H1 (cell line): ENCODE measurements at regions not wholly inside any gene's neighbourhood (a gene's known extent, or its start where the extent isn't known, plus 50 kb on each side); places are given as distances from the start of the nearest gene placed in this dataset.

Experiments
- CTCF ChIA-PET: fragments of 300-600 bp; sonication (Branson Sonifier 250); formaldehyde crosslinking; loops from one replicate; lab custom pipeline; 2021; ENCODE audit not compliant: partially characterized antibody; lab: Charles Lee
- POLR2A ChIA-PET: fragments of 300-600 bp; sonication (Branson Sonifier 250); formaldehyde crosslinking; loops from one replicate; lab custom pipeline; 2021; ENCODE audit warnings: inconsistent platforms; ENCODE audit not compliant: partially characterized antibody; lab: Charles Lee
- DNase-seq, 2 experiments: peaks; one replicate each; pipeline versions ENCODE4 v3.0.0 to v3.0.0-alpha.2; 2010 to 2022; ENCODE audit warnings: low spot score in 2 of 2, low read depth in 1 of 2, mixed read lengths in 1 of 2
- FAIRE-seq: peaks from 2 replicates; lab custom pipeline; 2011; peaks lifted over from hg19 to GRCh38; lab: Jason Lieb, UNC
- H2AFZ ChIP-seq: 2 replicates; pipeline ENCODE4 v1.8.1; 2012; ENCODE audit warnings: low read length, inconsistent platforms
- H2AK5ac ChIP-seq: 2 replicates; pipeline ENCODE4 v1.6.1; 2013; ENCODE audit warnings: low read depth, low read length
- H2BK120ac ChIP-seq: replicated peaks from 2 replicates; pipeline ENCODE3; 2013; ENCODE audit warnings: low read depth, low read length, inconsistent platforms
- H2BK12ac ChIP-seq: 2 replicates; pipeline ENCODE4 v1.6.1; 2013; ENCODE audit warnings: low read depth, low read length
- H2BK15ac ChIP-seq: 2 replicates; pipeline ENCODE4 v1.6.1; 2013; ENCODE audit warnings: low read length
- H2BK20ac ChIP-seq: 2 replicates; pipeline ENCODE4 v1.6.1; 2013; ENCODE audit warnings: low read length
- H2BK5ac ChIP-seq: 2 replicates; pipeline ENCODE4 v1.6.1; 2013; ENCODE audit warnings: low read depth, low read length
- H3K14ac ChIP-seq: 2 replicates; pipeline ENCODE4 v1.6.1; 2013; ENCODE audit warnings: inconsistent platforms; ENCODE audit not compliant: insufficient read length
- H3K18ac ChIP-seq: 2 replicates; pipeline ENCODE4 v1.6.1; 2013; ENCODE audit warnings: low read length; ENCODE audit errors: extremely low read depth
- H3K23ac ChIP-seq: 2 replicates; pipeline ENCODE4 v1.6.1; 2013; ENCODE audit warnings: inconsistent platforms; ENCODE audit not compliant: insufficient read length
- H3K23me2 ChIP-seq: 2 replicates; pipeline ENCODE4 v1.6.1; 2013; ENCODE audit warnings: low read depth, low read length
- H3K27ac ChIP-seq: 2 replicates; pipeline ENCODE4 v1.6.1; 2011; ENCODE audit warnings: low read depth, low read length, inconsistent platforms
- H3K27me3 ChIP-seq, 4 experiments: replicated peaks in 1 of 4; 1 replicate in 1 of 4; 2 replicates in 3 of 4; pipeline versions ENCODE4 v1.6.1 to v1.8.1; 2011 to 2013; ENCODE audit warnings: low read length in 3 of 4, mild to moderate bottlenecking in 3 of 4, inconsistent platforms in 2 of 4, mixed read lengths in 2 of 4, moderate library complexity in 1 of 4; ENCODE audit not compliant: control insufficient read depth in 3 of 4, insufficient read depth in 3 of 4; ENCODE audit errors: extremely low read depth in 1 of 4
- H3K36me3 ChIP-seq, 4 experiments: 2 replicates each; pipeline versions ENCODE4 v1.6.1 to v1.8.1; 2011 to 2013; ENCODE audit warnings: mild to moderate bottlenecking in 4 of 4, low read length in 3 of 4, moderate library complexity in 2 of 4, control low read depth in 1 of 4, inconsistent platforms in 1 of 4; ENCODE audit not compliant: insufficient read depth in 4 of 4, control insufficient read depth in 2 of 4
- H3K4ac ChIP-seq: replicated peaks from 2 replicates; pipeline ENCODE3; 2013; ENCODE audit warnings: low read length, low read depth, mixed read lengths, inconsistent platforms; ENCODE audit not compliant: insufficient read length
- H3K4me1 ChIP-seq, 4 experiments: replicated peaks in 1 of 4; 1 replicate in 1 of 4; 2 replicates in 3 of 4; pipeline versions ENCODE4 v1.6.1 to v1.8.1; 2011 to 2013; ENCODE audit warnings: low read length in 3 of 4, inconsistent platforms in 2 of 4, mixed read lengths in 1 of 4; ENCODE audit not compliant: insufficient read depth in 4 of 4, control insufficient read depth in 3 of 4
- H3K4me2 ChIP-seq, 2 experiments: 2 replicates each; pipeline versions ENCODE4 v1.6.1 to v1.8.1; 2011 to 2013; ENCODE audit warnings: low read depth in 2 of 2, low read length in 2 of 2, control low read depth in 1 of 2, inconsistent platforms in 1 of 2, mild to moderate bottlenecking in 1 of 2; ENCODE audit not compliant: insufficient read depth in 1 of 2
- H3K4me3 ChIP-seq, 4 experiments: fragments of 200-600, 300-600 bp in 1 of 4; sonication (generic), shearing (Covaris generic), sonication (Bioruptor Twin) in 1 of 4; 2 replicates each; pipeline versions ENCODE4 v1.5.1 to v1.8.1; 2011 to 2016; ENCODE audit warnings: low read length in 4 of 4, low read depth in 3 of 4, control low read depth in 2 of 4, inconsistent platforms in 2 of 4, mild to moderate bottlenecking in 2 of 4, mixed read lengths in 1 of 4, moderate library complexity in 1 of 4; ENCODE audit not compliant: insufficient read depth in 2 of 4; ENCODE audit errors: extremely low read depth in 1 of 4
- H3K56ac ChIP-seq: replicated peaks from 2 replicates; pipeline ENCODE3; 2013; ENCODE audit warnings: low read depth, mild to moderate bottlenecking, mixed read lengths, low read length, inconsistent platforms; ENCODE audit not compliant: insufficient read length
- H3K79me1 ChIP-seq: 2 replicates; pipeline ENCODE4 v1.6.1; 2013; ENCODE audit warnings: low read depth, low read length, control low read depth
- H3K79me2 ChIP-seq, 2 experiments: 2 replicates each; pipeline versions ENCODE4 v1.6.1 to v1.8.1; 2012 to 2013; ENCODE audit warnings: low read length in 2 of 2, mild to moderate bottlenecking in 2 of 2, inconsistent platforms in 1 of 2; ENCODE audit not compliant: insufficient read depth in 2 of 2, control insufficient read depth in 1 of 2
- H3K9ac ChIP-seq, 4 experiments: replicated peaks in 1 of 4; 1 replicate in 1 of 4; 2 replicates in 3 of 4; pipeline versions ENCODE4 v1.6.1 to v1.8.1; 2011 to 2013; ENCODE audit warnings: low read depth in 3 of 4, low read length in 3 of 4, control low read depth in 2 of 4, mild to moderate bottlenecking in 2 of 4, moderate library complexity in 2 of 4, inconsistent platforms in 1 of 4; ENCODE audit errors: extremely low read depth in 1 of 4
- H3K9me3 ChIP-seq, 2 experiments: 2 replicates each; pipeline versions ENCODE4 v1.6.1 to v1.8.1; 2012 to 2013; ENCODE audit warnings: mild to moderate bottlenecking in 2 of 2, moderate library complexity in 2 of 2, control low read depth in 1 of 2, inconsistent platforms in 1 of 2, low read depth in 1 of 2, low read length in 1 of 2, mixed read lengths in 1 of 2; ENCODE audit not compliant: insufficient read depth in 2 of 2
- H4K20me1 ChIP-seq, 2 experiments: replicated peaks in 1 of 2; 2 replicates each; pipeline versions ENCODE3 to v1.8.1; 2011 to 2013; ENCODE audit warnings: inconsistent platforms in 2 of 2, low read length in 2 of 2, mild to moderate bottlenecking in 1 of 2; ENCODE audit not compliant: insufficient read depth in 2 of 2, control insufficient read depth in 1 of 2
- H4K5ac ChIP-seq: 2 replicates; pipeline ENCODE4 v1.6.1; 2013; ENCODE audit warnings: low read length, low read depth, mixed read lengths, inconsistent platforms; ENCODE audit not compliant: insufficient read length
- H4K8ac ChIP-seq: 2 replicates; pipeline ENCODE4 v1.8.0; 2013; ENCODE audit warnings: mild to moderate bottlenecking, moderate library complexity, low read length, inconsistent platforms; ENCODE audit not compliant: insufficient read depth; ENCODE audit errors: extremely low read depth
- H4K91ac ChIP-seq: replicated peaks from 2 replicates; pipeline ENCODE3; 2013; ENCODE audit warnings: low read length, mixed read lengths, inconsistent platforms; ENCODE audit not compliant: insufficient read length
- BRCA1 ChIP-seq: IDR thresholded peaks from 2 replicates; pipeline ENCODE4 v1.6.1; 2012; ENCODE audit warnings: low read depth, low read length, improper control_type of control experiment
- CREB1 ChIP-seq: IDR thresholded peaks from 2 replicates; pipeline ENCODE4 v1.6.1; 2012; ENCODE audit warnings: inconsistent platforms
- GTF2F1 ChIP-seq: IDR thresholded peaks from 2 replicates; pipeline ENCODE4 v1.6.1; 2012; ENCODE audit warnings: low read depth, low read length, improper control_type of control experiment, borderline replicate concordance
- POLR2A ChIP-seq, 2 experiments: IDR thresholded peaks; 1 replicate in 1 of 2; 2 replicates in 1 of 2; pipeline ENCODE4 v1.6.1; 2011; ENCODE audit warnings: low read depth in 2 of 2, low read length in 2 of 2, mild to moderate bottlenecking in 2 of 2; ENCODE audit errors: control extremely low read depth in 1 of 2
- POLR2AphosphoS5 ChIP-seq: IDR thresholded peaks from 2 replicates; pipeline ENCODE4 v1.6.1; 2011; ENCODE audit warnings: low read depth, low read length
- RAD21 ChIP-seq, 2 experiments: IDR thresholded peaks in 1 of 2; conservative IDR thresholded peaks in 1 of 2; 2 replicates each; pipeline ENCODE4 v1.6.1; 2011; ENCODE audit warnings: low read depth in 2 of 2, low read length in 2 of 2, improper control_type of control experiment in 1 of 2, inconsistent platforms in 1 of 2, mild to moderate bottlenecking in 1 of 2, moderate library complexity in 1 of 2
- WGBS, 2 experiments: shearing (Covaris generic) in 1 of 2; methylation state at CpG; one replicate each; pipeline versions ENCODE4 v1.1.6 to v1.1.7; 2013 to 2015; ENCODE audit warnings: low lambda C conversion rate in 2 of 2, mixed read lengths in 2 of 2, inconsistent platforms in 1 of 2, low coverage in 1 of 2, missing lambda C conversion rate in 1 of 2; ENCODE audit not compliant: insufficient replicate concordance in 2 of 2, insufficient coverage in 1 of 2, insufficient read length in 1 of 2; ENCODE audit errors: extremely low coverage in 1 of 2, missing lambda C conversion rate in 1 of 2; 5-methylcytosine and 5-hydroxymethylcytosine counted together

- Histone ChIP-seq H3K4me3 (no peak overlapping the region), H4K20me1 (no peaks in the 10 kb centered on the region), H3K4me2 (no peak overlapping the region), H3K9ac (no peak overlapping the region), H3K23ac (no peak overlapping the region), H4K91ac (no peak overlapping the region), H2BK12ac (no peak overlapping the region), H3K56ac (no peak overlapping the region), H3K18ac (no peak overlapping the region), H2BK15ac (no peak overlapping the region), H3K36me3 (no peaks in the 10 kb centered on the region), H3K27ac (no peak overlapping the region), H2BK20ac (no peak overlapping the region), H2BK5ac (no peak overlapping the region), H3K79me1 (no peaks in the 10 kb centered on the region), H3K14ac (no peak overlapping the region), H3K79me2 (no peaks in the 10 kb centered on the region), H3K27me3 (no peaks in the 10 kb centered on the region), H3K9me3 (no peaks in the 10 kb centered on the region), H3K4me1 (no peaks in the 10 kb centered on the region), H3K23me2 (no peaks in the 10 kb centered on the region), H2AFZ (no peak overlapping the region), H2AK5ac (no peak overlapping the region), H3K4ac (no peak overlapping the region), H4K5ac (no peak overlapping the region), H4K8ac (no peak overlapping the region), H2BK120ac (no peak overlapping the region)
- no peak for DNase-seq
- ChIA-PET POLR2A (no interaction called here), CTCF (no interaction called here)
- TF ChIP-seq BRCA1 (no peak), POLR2AphosphoS5 (no peak), CREB1 (no peak), POLR2A (IDR thresholded peaks at IDR 0.05; ENCODE audit: control extremely low read depth in 1 of 2, low read depth in 2 of 2, low read length in 2 of 2) (no peak), RAD21 (IDR thresholded peaks at IDR 0.05 in 1 of 2, conservative IDR thresholded peaks at IDR 0.05 in 1 of 2; ENCODE audit: low read depth in 2 of 2, low read length in 2 of 2) (no peak), GTF2F1 (no peak)
- FAIRE-seq, result no peak
- WGBS, 2 experiments, result 94% methylated on average over 2 of the region's 2 CpGs; no CpG with 5 or more reads in 1 of the 2 experiments
Observed at GRCh38 chr7:9869566-9869965, 1104.1 kb upstream of the PHF14 start.
